K562 (cell line): ENCODE measurements at regions not wholly inside any gene's neighbourhood (a gene's known extent, or its start where the extent isn't known, plus 50 kb on each side); places are given as distances from the start of the nearest gene placed in this dataset.

Experiments used
- CHCHD3 ChIP-seq: fragments of 250-450 bp; sonication (Bioruptor Pico); IDR thresholded peaks from 2 replicates; pipeline ENCODE4 v2.1.2; 2022; ENCODE audit warnings: mild to moderate bottlenecking
- CUX1 ChIP-seq: fragments of 200-800 bp; sonication (Bioruptor generic); IDR thresholded peaks from 2 replicates; pipeline ENCODE4 v1.6.1; 2016; ENCODE audit warnings: missing genetic modification characterization, missing compliant biosample characterization
- MBD2 ChIP-seq: sonication (generic); IDR thresholded peaks from 2 replicates; pipeline ENCODE4 v1.6.1; 2016; ENCODE audit warnings: low read depth, borderline replicate concordance
- MEF2D ChIP-seq: conservative IDR thresholded peaks from 2 replicates; pipeline ENCODE4 v1.6.1; 2016; ENCODE audit warnings: low read depth, missing genetic modification characterization, missing compliant biosample characterization
- SIN3B ChIP-seq: fragments of 450-650 bp; IDR thresholded peaks from 2 replicates; pipeline ENCODE4 v1.6.1; 2017; ENCODE audit warnings: low read depth, mild to moderate bottlenecking, moderate library complexity
- ZBTB1 ChIP-seq: sonication (generic); formaldehyde crosslinking; IDR thresholded peaks from 2 replicates; pipeline ENCODE4 v1.8.1; 2023; ENCODE audit warnings: missing genetic modification reagents, low read depth, mild to moderate bottlenecking, borderline replicate concordance
- ZFPM2 ChIP-seq: fragments of 250-450 bp; sonication (Bioruptor Pico); IDR thresholded peaks from 2 replicates; pipeline ENCODE4 v1.5.1; 2022; ENCODE audit warnings: mild to moderate bottlenecking
- TF ChIP-seq, protein P1 (sequence below): fragments of 450-650 bp; IDR thresholded peaks from 2 replicates; pipeline ENCODE4 v1.6.1; 2016; ENCODE audit warnings: mild to moderate bottlenecking, moderate library complexity

DNA sequence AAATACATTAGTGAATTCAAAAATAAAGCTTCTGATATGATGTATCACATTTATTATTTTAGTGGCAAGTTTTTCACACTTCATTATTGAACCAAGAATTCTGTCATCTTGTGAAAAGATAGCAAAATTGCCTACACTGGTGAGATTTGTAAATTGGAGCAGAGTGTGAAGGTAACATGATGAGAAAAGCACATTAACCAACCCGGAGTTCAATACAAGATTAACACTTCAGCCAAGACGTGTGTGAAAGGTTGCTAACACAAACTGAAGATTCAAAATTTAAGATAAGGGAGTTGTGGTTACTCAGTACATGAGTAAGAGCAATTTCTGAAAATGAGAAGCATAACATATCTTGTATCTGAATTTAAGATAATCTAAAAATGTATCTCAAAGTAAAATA is 346.7 kb downstream of the PDHA2 start (continued):
- TF ChIP-seq, protein P1, sequence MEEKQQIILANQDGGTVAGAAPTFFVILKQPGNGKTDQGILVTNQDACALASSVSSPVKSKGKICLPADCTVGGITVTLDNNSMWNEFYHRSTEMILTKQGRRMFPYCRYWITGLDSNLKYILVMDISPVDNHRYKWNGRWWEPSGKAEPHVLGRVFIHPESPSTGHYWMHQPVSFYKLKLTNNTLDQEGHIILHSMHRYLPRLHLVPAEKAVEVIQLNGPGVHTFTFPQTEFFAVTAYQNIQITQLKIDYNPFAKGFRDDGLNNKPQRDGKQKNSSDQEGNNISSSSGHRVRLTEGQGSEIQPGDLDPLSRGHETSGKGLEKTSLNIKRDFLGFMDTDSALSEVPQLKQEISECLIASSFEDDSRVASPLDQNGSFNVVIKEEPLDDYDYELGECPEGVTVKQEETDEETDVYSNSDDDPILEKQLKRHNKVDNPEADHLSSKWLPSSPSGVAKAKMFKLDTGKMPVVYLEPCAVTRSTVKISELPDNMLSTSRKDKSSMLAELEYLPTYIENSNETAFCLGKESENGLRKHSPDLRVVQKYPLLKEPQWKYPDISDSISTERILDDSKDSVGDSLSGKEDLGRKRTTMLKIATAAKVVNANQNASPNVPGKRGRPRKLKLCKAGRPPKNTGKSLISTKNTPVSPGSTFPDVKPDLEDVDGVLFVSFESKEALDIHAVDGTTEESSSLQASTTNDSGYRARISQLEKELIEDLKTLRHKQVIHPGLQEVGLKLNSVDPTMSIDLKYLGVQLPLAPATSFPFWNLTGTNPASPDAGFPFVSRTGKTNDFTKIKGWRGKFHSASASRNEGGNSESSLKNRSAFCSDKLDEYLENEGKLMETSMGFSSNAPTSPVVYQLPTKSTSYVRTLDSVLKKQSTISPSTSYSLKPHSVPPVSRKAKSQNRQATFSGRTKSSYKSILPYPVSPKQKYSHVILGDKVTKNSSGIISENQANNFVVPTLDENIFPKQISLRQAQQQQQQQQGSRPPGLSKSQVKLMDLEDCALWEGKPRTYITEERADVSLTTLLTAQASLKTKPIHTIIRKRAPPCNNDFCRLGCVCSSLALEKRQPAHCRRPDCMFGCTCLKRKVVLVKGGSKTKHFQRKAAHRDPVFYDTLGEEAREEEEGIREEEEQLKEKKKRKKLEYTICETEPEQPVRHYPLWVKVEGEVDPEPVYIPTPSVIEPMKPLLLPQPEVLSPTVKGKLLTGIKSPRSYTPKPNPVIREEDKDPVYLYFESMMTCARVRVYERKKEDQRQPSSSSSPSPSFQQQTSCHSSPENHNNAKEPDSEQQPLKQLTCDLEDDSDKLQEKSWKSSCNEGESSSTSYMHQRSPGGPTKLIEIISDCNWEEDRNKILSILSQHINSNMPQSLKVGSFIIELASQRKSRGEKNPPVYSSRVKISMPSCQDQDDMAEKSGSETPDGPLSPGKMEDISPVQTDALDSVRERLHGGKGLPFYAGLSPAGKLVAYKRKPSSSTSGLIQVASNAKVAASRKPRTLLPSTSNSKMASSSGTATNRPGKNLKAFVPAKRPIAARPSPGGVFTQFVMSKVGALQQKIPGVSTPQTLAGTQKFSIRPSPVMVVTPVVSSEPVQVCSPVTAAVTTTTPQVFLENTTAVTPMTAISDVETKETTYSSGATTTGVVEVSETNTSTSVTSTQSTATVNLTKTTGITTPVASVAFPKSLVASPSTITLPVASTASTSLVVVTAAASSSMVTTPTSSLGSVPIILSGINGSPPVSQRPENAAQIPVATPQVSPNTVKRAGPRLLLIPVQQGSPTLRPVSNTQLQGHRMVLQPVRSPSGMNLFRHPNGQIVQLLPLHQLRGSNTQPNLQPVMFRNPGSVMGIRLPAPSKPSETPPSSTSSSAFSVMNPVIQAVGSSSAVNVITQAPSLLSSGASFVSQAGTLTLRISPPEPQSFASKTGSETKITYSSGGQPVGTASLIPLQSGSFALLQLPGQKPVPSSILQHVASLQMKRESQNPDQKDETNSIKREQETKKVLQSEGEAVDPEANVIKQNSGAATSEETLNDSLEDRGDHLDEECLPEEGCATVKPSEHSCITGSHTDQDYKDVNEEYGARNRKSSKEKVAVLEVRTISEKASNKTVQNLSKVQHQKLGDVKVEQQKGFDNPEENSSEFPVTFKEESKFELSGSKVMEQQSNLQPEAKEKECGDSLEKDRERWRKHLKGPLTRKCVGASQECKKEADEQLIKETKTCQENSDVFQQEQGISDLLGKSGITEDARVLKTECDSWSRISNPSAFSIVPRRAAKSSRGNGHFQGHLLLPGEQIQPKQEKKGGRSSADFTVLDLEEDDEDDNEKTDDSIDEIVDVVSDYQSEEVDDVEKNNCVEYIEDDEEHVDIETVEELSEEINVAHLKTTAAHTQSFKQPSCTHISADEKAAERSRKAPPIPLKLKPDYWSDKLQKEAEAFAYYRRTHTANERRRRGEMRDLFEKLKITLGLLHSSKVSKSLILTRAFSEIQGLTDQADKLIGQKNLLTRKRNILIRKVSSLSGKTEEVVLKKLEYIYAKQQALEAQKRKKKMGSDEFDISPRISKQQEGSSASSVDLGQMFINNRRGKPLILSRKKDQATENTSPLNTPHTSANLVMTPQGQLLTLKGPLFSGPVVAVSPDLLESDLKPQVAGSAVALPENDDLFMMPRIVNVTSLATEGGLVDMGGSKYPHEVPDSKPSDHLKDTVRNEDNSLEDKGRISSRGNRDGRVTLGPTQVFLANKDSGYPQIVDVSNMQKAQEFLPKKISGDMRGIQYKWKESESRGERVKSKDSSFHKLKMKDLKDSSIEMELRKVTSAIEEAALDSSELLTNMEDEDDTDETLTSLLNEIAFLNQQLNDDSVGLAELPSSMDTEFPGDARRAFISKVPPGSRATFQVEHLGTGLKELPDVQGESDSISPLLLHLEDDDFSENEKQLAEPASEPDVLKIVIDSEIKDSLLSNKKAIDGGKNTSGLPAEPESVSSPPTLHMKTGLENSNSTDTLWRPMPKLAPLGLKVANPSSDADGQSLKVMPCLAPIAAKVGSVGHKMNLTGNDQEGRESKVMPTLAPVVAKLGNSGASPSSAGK = no peak
- TF ChIP-seq SIN3B (no peak), CUX1 (CRISPR knock-in tag) (no peak), ZBTB1 (no peak), MEF2D (no peak), CHCHD3 (CRISPR knock-in tag) (no peak), ZFPM2 (no peak), MBD2 (no peak)
